OCI-LY3 (cell line): ENCODE measurements at regions not wholly inside any gene's neighbourhood (a gene's known extent, or its start where the extent isn't known, plus 50 kb on each side); places are given as distances from the start of the nearest gene placed in this dataset.

Source experiments
- EZH2phosphoT487 ChIP-seq: fragments of 200-600 bp; shearing (Covaris generic); IDR thresholded peaks from 2 replicates; pipeline ENCODE4 v1.6.1; 2018; ENCODE audit warnings: antibody characterized with exemption, mixed run types, low read depth
- TF ChIP-seq, protein P1 (sequence below): fragments of 200-600, 300-600 bp; sonication (generic); IDR thresholded peaks from 2 replicates; pipeline ENCODE4 v1.5.1; 2014; ENCODE audit warnings: antibody characterized with exemption, low read length, low read depth

- TF ChIP-seq, protein P1, sequence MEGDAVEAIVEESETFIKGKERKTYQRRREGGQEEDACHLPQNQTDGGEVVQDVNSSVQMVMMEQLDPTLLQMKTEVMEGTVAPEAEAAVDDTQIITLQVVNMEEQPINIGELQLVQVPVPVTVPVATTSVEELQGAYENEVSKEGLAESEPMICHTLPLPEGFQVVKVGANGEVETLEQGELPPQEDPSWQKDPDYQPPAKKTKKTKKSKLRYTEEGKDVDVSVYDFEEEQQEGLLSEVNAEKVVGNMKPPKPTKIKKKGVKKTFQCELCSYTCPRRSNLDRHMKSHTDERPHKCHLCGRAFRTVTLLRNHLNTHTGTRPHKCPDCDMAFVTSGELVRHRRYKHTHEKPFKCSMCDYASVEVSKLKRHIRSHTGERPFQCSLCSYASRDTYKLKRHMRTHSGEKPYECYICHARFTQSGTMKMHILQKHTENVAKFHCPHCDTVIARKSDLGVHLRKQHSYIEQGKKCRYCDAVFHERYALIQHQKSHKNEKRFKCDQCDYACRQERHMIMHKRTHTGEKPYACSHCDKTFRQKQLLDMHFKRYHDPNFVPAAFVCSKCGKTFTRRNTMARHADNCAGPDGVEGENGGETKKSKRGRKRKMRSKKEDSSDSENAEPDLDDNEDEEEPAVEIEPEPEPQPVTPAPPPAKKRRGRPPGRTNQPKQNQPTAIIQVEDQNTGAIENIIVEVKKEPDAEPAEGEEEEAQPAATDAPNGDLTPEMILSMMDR = no peak
- no peak for TF ChIP-seq EZH2phosphoT487
Observed at GRCh38 chr11:109000531-109000930, 335.7 kb downstream of the DDX10 start.
